SK-N-SH (cell line): ENCODE measurements at regions not wholly inside any gene's neighbourhood (a gene's known extent, or its start where the extent isn't known, plus 50 kb on each side); places are given as distances from the start of the nearest gene placed in this dataset.

ENCODE experiments used
- CHD2 ChIP-seq: fragments of 150-350 bp; IDR thresholded peaks from 2 replicates; pipeline ENCODE4 v1.6.1; 2018; ENCODE audit warnings: low read length; ENCODE audit not compliant: partially characterized antibody
- FOSL2 ChIP-seq: IDR thresholded peaks from 2 replicates; pipeline ENCODE4 v1.4.0; 2012; ENCODE audit warnings: low read depth, mild to moderate bottlenecking, moderate library complexity, borderline replicate concordance
- FOXM1 ChIP-seq: IDR thresholded peaks from 2 replicates; pipeline ENCODE4 v1.4.0; 2012; ENCODE audit warnings: low read depth, mild to moderate bottlenecking
- GATA2 ChIP-seq: sonication (generic); formaldehyde crosslinking; IDR thresholded peaks from 2 replicates; pipeline ENCODE4 v1.5.0; 2020; ENCODE audit warnings: mild to moderate bottlenecking, missing genetic modification reagents
- NRF1 ChIP-seq: IDR thresholded peaks from 2 replicates; pipeline ENCODE4 v1.6.1; 2012; ENCODE audit warnings: low read depth, mild to moderate bottlenecking, low read length
- PBX3 ChIP-seq: IDR thresholded peaks from 2 replicates; pipeline ENCODE4; 2012
- POLR2AphosphoS5 ChIP-seq: IDR thresholded peaks from 2 replicates; pipeline ENCODE4 v1.6.1; 2012; ENCODE audit warnings: low read depth, low read length
- TCF12 ChIP-seq: IDR thresholded peaks from 2 replicates; pipeline ENCODE4 v1.4.0; 2012
- USF2 ChIP-seq: fragments of 150-350 bp; IDR thresholded peaks from 2 replicates; pipeline ENCODE4 v1.6.1; 2017; ENCODE audit warnings: antibody characterized with exemption, low read length, low read depth, borderline replicate concordance
- TF ChIP-seq, protein P1 (sequence below): fragments of 200-600 bp; sonication (generic); IDR thresholded peaks from 2 replicates; pipeline ENCODE4 v1.6.1; 2017; ENCODE audit warnings: antibody characterized with exemption, mild to moderate bottlenecking, moderate library complexity
- TF ChIP-seq, protein P2 (sequence below): IDR thresholded peaks from 2 replicates; pipeline ENCODE4 v1.6.1; 2012; ENCODE audit warnings: mild to moderate bottlenecking, low read depth, low read length, moderate library complexity
- TF ChIP-seq, protein P3 (sequence below): IDR thresholded peaks from 2 replicates; pipeline ENCODE4 v1.4.0; 2012; ENCODE audit warnings: low read depth, borderline replicate concordance
- TF ChIP-seq, protein P4 (sequence below): fragments of 150-350 bp; IDR thresholded peaks from 2 replicates; pipeline ENCODE4 v1.6.1; 2016; ENCODE audit warnings: mild to moderate bottlenecking, low read depth, low read length

DNA sequence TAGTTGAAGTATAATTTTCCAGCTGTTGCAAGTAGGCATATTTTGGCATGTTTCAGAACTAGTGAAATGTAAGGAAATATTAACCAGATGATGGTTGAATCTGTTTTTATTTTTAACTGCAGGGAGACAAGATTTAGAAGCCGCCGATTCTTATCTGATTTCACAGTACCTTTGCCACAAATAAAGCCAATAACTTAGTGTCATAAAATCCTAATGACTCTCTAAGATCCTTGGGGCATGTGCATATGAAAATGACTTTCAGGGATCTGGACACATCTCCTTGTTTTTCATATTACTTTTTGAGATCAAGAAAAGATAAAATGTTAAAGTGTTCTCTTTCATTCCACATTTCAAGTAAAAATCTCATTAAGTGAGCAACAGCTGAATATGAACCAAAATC, 125.8 kb upstream of the CNTLN start:
- TF ChIP-seq NRF1: no peak
- TF ChIP-seq, protein P1, sequence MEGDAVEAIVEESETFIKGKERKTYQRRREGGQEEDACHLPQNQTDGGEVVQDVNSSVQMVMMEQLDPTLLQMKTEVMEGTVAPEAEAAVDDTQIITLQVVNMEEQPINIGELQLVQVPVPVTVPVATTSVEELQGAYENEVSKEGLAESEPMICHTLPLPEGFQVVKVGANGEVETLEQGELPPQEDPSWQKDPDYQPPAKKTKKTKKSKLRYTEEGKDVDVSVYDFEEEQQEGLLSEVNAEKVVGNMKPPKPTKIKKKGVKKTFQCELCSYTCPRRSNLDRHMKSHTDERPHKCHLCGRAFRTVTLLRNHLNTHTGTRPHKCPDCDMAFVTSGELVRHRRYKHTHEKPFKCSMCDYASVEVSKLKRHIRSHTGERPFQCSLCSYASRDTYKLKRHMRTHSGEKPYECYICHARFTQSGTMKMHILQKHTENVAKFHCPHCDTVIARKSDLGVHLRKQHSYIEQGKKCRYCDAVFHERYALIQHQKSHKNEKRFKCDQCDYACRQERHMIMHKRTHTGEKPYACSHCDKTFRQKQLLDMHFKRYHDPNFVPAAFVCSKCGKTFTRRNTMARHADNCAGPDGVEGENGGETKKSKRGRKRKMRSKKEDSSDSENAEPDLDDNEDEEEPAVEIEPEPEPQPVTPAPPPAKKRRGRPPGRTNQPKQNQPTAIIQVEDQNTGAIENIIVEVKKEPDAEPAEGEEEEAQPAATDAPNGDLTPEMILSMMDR: no peak
- no peak for TF ChIP-seq CHD2
- TF ChIP-seq TCF12: no peak
- TF ChIP-seq, protein P2, sequence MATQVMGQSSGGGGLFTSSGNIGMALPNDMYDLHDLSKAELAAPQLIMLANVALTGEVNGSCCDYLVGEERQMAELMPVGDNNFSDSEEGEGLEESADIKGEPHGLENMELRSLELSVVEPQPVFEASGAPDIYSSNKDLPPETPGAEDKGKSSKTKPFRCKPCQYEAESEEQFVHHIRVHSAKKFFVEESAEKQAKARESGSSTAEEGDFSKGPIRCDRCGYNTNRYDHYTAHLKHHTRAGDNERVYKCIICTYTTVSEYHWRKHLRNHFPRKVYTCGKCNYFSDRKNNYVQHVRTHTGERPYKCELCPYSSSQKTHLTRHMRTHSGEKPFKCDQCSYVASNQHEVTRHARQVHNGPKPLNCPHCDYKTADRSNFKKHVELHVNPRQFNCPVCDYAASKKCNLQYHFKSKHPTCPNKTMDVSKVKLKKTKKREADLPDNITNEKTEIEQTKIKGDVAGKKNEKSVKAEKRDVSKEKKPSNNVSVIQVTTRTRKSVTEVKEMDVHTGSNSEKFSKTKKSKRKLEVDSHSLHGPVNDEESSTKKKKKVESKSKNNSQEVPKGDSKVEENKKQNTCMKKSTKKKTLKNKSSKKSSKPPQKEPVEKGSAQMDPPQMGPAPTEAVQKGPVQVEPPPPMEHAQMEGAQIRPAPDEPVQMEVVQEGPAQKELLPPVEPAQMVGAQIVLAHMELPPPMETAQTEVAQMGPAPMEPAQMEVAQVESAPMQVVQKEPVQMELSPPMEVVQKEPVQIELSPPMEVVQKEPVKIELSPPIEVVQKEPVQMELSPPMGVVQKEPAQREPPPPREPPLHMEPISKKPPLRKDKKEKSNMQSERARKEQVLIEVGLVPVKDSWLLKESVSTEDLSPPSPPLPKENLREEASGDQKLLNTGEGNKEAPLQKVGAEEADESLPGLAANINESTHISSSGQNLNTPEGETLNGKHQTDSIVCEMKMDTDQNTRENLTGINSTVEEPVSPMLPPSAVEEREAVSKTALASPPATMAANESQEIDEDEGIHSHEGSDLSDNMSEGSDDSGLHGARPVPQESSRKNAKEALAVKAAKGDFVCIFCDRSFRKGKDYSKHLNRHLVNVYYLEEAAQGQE: no peak
- TF ChIP-seq POLR2AphosphoS5: no peak
- TF ChIP-seq USF2: no peak
- TF ChIP-seq GATA2: peak; percentile 24; the same call in 1 of the 2 replicates
- TF ChIP-seq, protein P3, sequence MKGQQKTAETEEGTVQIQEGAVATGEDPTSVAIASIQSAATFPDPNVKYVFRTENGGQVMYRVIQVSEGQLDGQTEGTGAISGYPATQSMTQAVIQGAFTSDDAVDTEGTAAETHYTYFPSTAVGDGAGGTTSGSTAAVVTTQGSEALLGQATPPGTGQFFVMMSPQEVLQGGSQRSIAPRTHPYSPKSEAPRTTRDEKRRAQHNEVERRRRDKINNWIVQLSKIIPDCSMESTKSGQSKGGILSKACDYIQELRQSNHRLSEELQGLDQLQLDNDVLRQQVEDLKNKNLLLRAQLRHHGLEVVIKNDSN: no peak
- TF ChIP-seq FOSL2: no peak
- TF ChIP-seq, protein P4, sequence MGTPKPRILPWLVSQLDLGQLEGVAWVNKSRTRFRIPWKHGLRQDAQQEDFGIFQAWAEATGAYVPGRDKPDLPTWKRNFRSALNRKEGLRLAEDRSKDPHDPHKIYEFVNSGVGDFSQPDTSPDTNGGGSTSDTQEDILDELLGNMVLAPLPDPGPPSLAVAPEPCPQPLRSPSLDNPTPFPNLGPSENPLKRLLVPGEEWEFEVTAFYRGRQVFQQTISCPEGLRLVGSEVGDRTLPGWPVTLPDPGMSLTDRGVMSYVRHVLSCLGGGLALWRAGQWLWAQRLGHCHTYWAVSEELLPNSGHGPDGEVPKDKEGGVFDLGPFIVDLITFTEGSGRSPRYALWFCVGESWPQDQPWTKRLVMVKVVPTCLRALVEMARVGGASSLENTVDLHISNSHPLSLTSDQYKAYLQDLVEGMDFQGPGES: no peak
- TF ChIP-seq FOXM1: no peak
- no peak for TF ChIP-seq PBX3
